HCT116 (cell line): ENCODE measurements at regions not wholly inside any gene's neighbourhood (a gene's known extent, or its start where the extent isn't known, plus 50 kb on each side); places are given as distances from the start of the nearest gene placed in this dataset.

Source experiments
- ATAC-seq: fragments of 200-7000 bp; cut with Tn5 transposase; 2 replicates; pipeline ENCODE4 v1.9.1; 2020; ENCODE audit warnings: mild to moderate bottlenecking, moderate library complexity
- BruUV-seq: library from RNA; stranded (reverse); fragments of 400-500 nt; replicated peaks from 2 replicates; lab custom pipeline; 2021; lab: Mats Ljungman, UMichigan
- CTCF ChIA-PET: fragments of 300-600 bp; sonication (Branson Sonifier 250); formaldehyde crosslinking; loops from one replicate; lab custom pipeline; 2021; ENCODE audit warnings: antibody characterized with exemption; lab: Charles Lee
- POLR2A ChIA-PET: fragments of 300-600, 350-600 bp; sonication (Branson Sonifier 250); formaldehyde crosslinking; loops from one replicate; lab custom pipeline; 2021; ENCODE audit warnings: antibody characterized with exemption; lab: Charles Lee
- RAD21 ChIA-PET, 2 experiments: fragments of 300-600 bp; sonication (Branson Sonifier 250); formaldehyde crosslinking; loops; one replicate each; lab custom pipeline; 2023; ENCODE audit warnings: low total read pairs in 2 of 2; ENCODE audit not compliant: uncharacterized antibody in 2 of 2, unreplicated experiment in 2 of 2, low non-redundant PET in 1 of 2; lab: Charles Lee
- DNase-seq: peaks from one replicate; pipeline ENCODE4 v3.0.0-alpha.2; 2010; ENCODE audit warnings: low read depth, low spot score
- H2AFZ ChIP-seq: fragments of 200-600 bp; shearing (Covaris generic), sonication (generic); 2 replicates; pipeline ENCODE4 v1.6.1; 2017; ENCODE audit warnings: low read depth, mixed run types, mixed read lengths, antibody characterized with exemption, low read length; ENCODE audit not compliant: poor library complexity, severe bottlenecking
- H3K27ac ChIP-seq: 2 replicates; pipeline ENCODE4 v1.5.1; 2012; ENCODE audit warnings: low read depth, low read length
- H3K27me3 ChIP-seq: fragments of 200-600 bp; sonication (generic); 2 replicates; pipeline ENCODE4 v1.6.1; 2016; ENCODE audit warnings: mixed run types, low read length, mixed read lengths; ENCODE audit not compliant: insufficient read depth
- H3K36me3 ChIP-seq, 2 experiments: fragments of 200-500 bp in 1 of 2; fragments of 200-600 bp in 1 of 2; sonication (Bioruptor generic) in 1 of 2; sonication (generic) in 1 of 2; 2 replicates each; pipeline versions ENCODE4 v1.5.1 to v1.6.1; 2014 to 2016; ENCODE audit warnings: low read length in 2 of 2, inconsistent platforms in 1 of 2, mixed read lengths in 1 of 2, mixed run types in 1 of 2; ENCODE audit not compliant: insufficient read depth in 2 of 2, control insufficient read depth in 1 of 2
- H3K4me1 ChIP-seq, 2 experiments: fragments of 200-600 bp in 1 of 2; sonication (generic) in 1 of 2; 2 replicates each; pipeline versions ENCODE4 v1.5.1 to v1.6.1; 2012 to 2017; ENCODE audit warnings: low read length in 2 of 2, inconsistent platforms in 1 of 2, mild to moderate bottlenecking in 1 of 2, mixed read lengths in 1 of 2, mixed run types in 1 of 2, moderate library complexity in 1 of 2; ENCODE audit not compliant: insufficient read depth in 2 of 2, control insufficient read depth in 1 of 2
- H3K4me2 ChIP-seq: fragments of 200-600 bp; sonication (generic); 2 replicates; pipeline ENCODE4 v1.6.1; 2017; ENCODE audit warnings: mixed run types, low read length, mixed read lengths
- H3K4me3 ChIP-seq, 2 experiments: fragments of 200-600 bp in 1 of 2; sonication (generic) in 1 of 2; replicated peaks in 1 of 2; 2 replicates each; pipeline ENCODE4 v1.5.1; 2011 to 2016; ENCODE audit warnings: low read length in 2 of 2, control low read depth in 1 of 2, low read depth in 1 of 2, mild to moderate bottlenecking in 1 of 2, mixed read lengths in 1 of 2, mixed run types in 1 of 2
- H3K79me2 ChIP-seq: fragments of 200-600 bp; sonication (generic); 2 replicates; pipeline ENCODE4 v1.6.1; 2017; ENCODE audit warnings: mild to moderate bottlenecking, mixed run types, low read length, moderate library complexity, mixed read lengths; ENCODE audit not compliant: insufficient read depth
- H3K9ac ChIP-seq: fragments of 200-600 bp; sonication (generic); 2 replicates; pipeline ENCODE4 v1.6.1; 2016; ENCODE audit warnings: low read length, mixed read lengths
- H3K9me2 ChIP-seq: fragments of 200-600 bp; sonication (generic), shearing (Covaris generic); 2 replicates; pipeline ENCODE4 v1.6.1; 2017; ENCODE audit warnings: mixed run types, mild to moderate bottlenecking, moderate library complexity; ENCODE audit not compliant: insufficient read depth
- H3K9me3 ChIP-seq, 2 experiments: fragments of 200-500 bp in 1 of 2; fragments of 200-600 bp in 1 of 2; sonication (Bioruptor generic) in 1 of 2; sonication (generic) in 1 of 2; 2 replicates each; pipeline ENCODE4 v1.6.1; 2014 to 2017; ENCODE audit warnings: low read length in 2 of 2, mixed read lengths in 2 of 2, inconsistent platforms in 1 of 2, low read depth in 1 of 2, mild to moderate bottlenecking in 1 of 2, mixed run types in 1 of 2, moderate library complexity in 1 of 2; ENCODE audit not compliant: control insufficient read depth in 1 of 2, insufficient read depth in 1 of 2
- H4K20me1 ChIP-seq: fragments of 200-600 bp; sonication (generic), shearing (Covaris generic); 2 replicates; pipeline ENCODE4 v1.6.1; 2017; ENCODE audit warnings: mixed run types, mild to moderate bottlenecking, moderate library complexity; ENCODE audit not compliant: insufficient read depth
- CBX3 ChIP-seq: IDR thresholded peaks from 2 replicates; pipeline ENCODE4 v1.6.1; 2012; ENCODE audit warnings: low read depth
- CEBPB ChIP-seq: IDR thresholded peaks from 2 replicates; pipeline ENCODE4 v1.6.1; 2012; ENCODE audit warnings: low read depth
- EGR1 ChIP-seq: IDR thresholded peaks from 2 replicates; pipeline ENCODE4 v1.6.1; 2012; ENCODE audit warnings: low read depth
- ELF1 ChIP-seq: IDR thresholded peaks from 2 replicates; pipeline ENCODE4 v1.6.1; 2012; ENCODE audit warnings: low read depth, borderline replicate concordance
- EZH2 ChIP-seq: fragments of 200-600 bp; sonication (generic); IDR thresholded peaks from 2 replicates; pipeline ENCODE4 v1.6.1; 2017; ENCODE audit warnings: antibody characterized with exemption, mixed run types
- EZH2phosphoT487 ChIP-seq: fragments of 200-600 bp; IDR thresholded peaks from 2 replicates; pipeline ENCODE4 v1.6.1; 2018; ENCODE audit warnings: antibody characterized with exemption, borderline replicate concordance
- FOSL1 ChIP-seq: IDR thresholded peaks from 2 replicates; pipeline ENCODE4 v1.6.1; 2012; ENCODE audit warnings: low read depth
- JUND ChIP-seq: IDR thresholded peaks from 2 replicates; pipeline ENCODE4 v1.6.1; 2012
- MAX ChIP-seq: IDR thresholded peaks from 2 replicates; pipeline ENCODE4 v1.6.1; 2012
- POLR2A ChIP-seq: IDR thresholded peaks from 2 replicates; pipeline ENCODE4 v1.7.0; 2011; ENCODE audit warnings: borderline replicate concordance; ENCODE audit not compliant: insufficient read depth, insufficient read length; ENCODE audit errors: extremely low read depth
- POLR2AphosphoS5 ChIP-seq: IDR thresholded peaks from 2 replicates; pipeline ENCODE4 v1.6.1; 2011; ENCODE audit warnings: mild to moderate bottlenecking, low read depth, low read length, moderate library complexity
- RAD21 ChIP-seq: IDR thresholded peaks from 2 replicates; pipeline ENCODE4 v1.6.1; 2012; ENCODE audit warnings: low read depth, mild to moderate bottlenecking
- REST ChIP-seq: IDR thresholded peaks from 2 replicates; pipeline ENCODE4 v1.6.1; 2012; ENCODE audit warnings: low read depth
- SIN3A ChIP-seq: IDR thresholded peaks from 2 replicates; pipeline ENCODE4 v1.6.1; 2012; ENCODE audit warnings: low read depth
- SP1 ChIP-seq: IDR thresholded peaks from 2 replicates; pipeline ENCODE4 v1.6.1; 2012; ENCODE audit warnings: low read depth
- SRF ChIP-seq: IDR thresholded peaks from 2 replicates; pipeline ENCODE4 v1.6.1; 2012; ENCODE audit warnings: low read depth
- TCF7L2 ChIP-seq: IDR thresholded peaks from 2 replicates; pipeline ENCODE4 v1.7.0; 2011; ENCODE audit warnings: borderline replicate concordance, inconsistent platforms; ENCODE audit not compliant: insufficient read depth, insufficient read length; ENCODE audit errors: extremely low read depth
- ZBTB33 ChIP-seq: IDR thresholded peaks from 2 replicates; pipeline ENCODE4 v1.6.1; 2011; ENCODE audit warnings: mild to moderate bottlenecking, low read length, moderate library complexity; ENCODE audit not compliant: insufficient replicate concordance; ENCODE audit errors: extremely low read depth
- ZFX ChIP-seq: fragments of 450-650 bp; IDR thresholded peaks from 2 replicates; pipeline ENCODE4 v1.6.1; 2017
- ZNF274 ChIP-seq: fragments of 200-500 bp; sonication (Bioruptor generic); IDR thresholded peaks from 2 replicates; pipeline ENCODE4 v1.6.1; 2014; ENCODE audit warnings: mild to moderate bottlenecking, low read depth, low read length, inconsistent platforms
- intact Hi-C: fragments of 100-400 bp; cut with micrococcal nuclease; formaldehyde crosslinking; loops from 2 replicates; pipeline ENCODE4 v1.10.0; 2022
- TF ChIP-seq, protein P1 (sequence below): IDR thresholded peaks from 2 replicates; pipeline ENCODE4 v1.6.1; 2012
- TF ChIP-seq, protein P2 (sequence below), 3 experiments: fragments of 200-600 bp in 1 of 3; sonication (generic) in 1 of 3; IDR thresholded peaks in 2 of 3; conservative IDR thresholded peaks in 1 of 3; 2 replicates each; pipeline ENCODE4 v1.5.1; 2012 to 2017; ENCODE audit warnings: low read depth in 2 of 3, low read length in 2 of 3, antibody characterized with exemption in 1 of 3, borderline replicate concordance in 1 of 3, control low read depth in 1 of 3, mild to moderate bottlenecking in 1 of 3, mixed read lengths in 1 of 3, mixed run types in 1 of 3, moderate library complexity in 1 of 3; ENCODE audit not compliant: insufficient read depth in 1 of 3

GRCh38 chr5:167699432-167699831 is 592.0 kb upstream of the WWC1 start:
- H4K20me1 ChIP-seq, result no peaks in the 10 kb centered on the region
- H3K79me2 ChIP-seq, result no peaks in the 10 kb centered on the region
- no peaks in the 10 kb centered on the region for H3K9me2 ChIP-seq
- no TSS peak for BruUV-seq
- POLR2A ChIA-PET, result no interaction called here
- DNase-seq (peak; percentile 97), ATAC-seq (peak; percentile 96)
- CTCF ChIA-PET, result interaction anchor here (2.2 kb wide), 1 partner anchor 23 kb away, joined by 10 read pairs; no protein-coding TSS in a partner anchor
- peak overlapping the region; percentile 15 to 22; a peak in 3 of 4 replicates for H3K4me3 ChIP-seq
- no peaks in the 10 kb centered on the region for H3K36me3 ChIP-seq
- no peaks in the 10 kb centered on the region for H3K27me3 ChIP-seq
- no peaks in the 10 kb centered on the region for H3K9me3 ChIP-seq
- H3K9ac ChIP-seq, result peak overlapping the region; percentile 66
- H3K27ac ChIP-seq, result peak overlapping the region; percentile 85; the same call in 1 of the 2 replicates
- peak overlapping the region; percentile 82 for H3K4me2 ChIP-seq
- RAD21 ChIA-PET, result no interaction called here
- peaks cover 29 to 47% of the 10 kb centered on the region in 2 experiments for H3K4me1 ChIP-seq
- no peak overlapping the region for H2AFZ ChIP-seq
- intact Hi-C loops, result no loop called here
- no peak for TF ChIP-seq POLR2A
- TF ChIP-seq POLR2AphosphoS5, result peak; percentile 31; the same call in 1 of the 2 replicates
- peak; percentile 93 for TF ChIP-seq SP1
- no peak for TF ChIP-seq ZFX
- no peak for TF ChIP-seq ZBTB33
- TF ChIP-seq EZH2phosphoT487, result no peak
- TF ChIP-seq, protein P1, sequence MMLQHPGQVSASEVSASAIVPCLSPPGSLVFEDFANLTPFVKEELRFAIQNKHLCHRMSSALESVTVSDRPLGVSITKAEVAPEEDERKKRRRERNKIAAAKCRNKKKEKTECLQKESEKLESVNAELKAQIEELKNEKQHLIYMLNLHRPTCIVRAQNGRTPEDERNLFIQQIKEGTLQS, result no peak
- no peak for TF ChIP-seq ZNF274
- peak; percentile 36; the same call in 1 of the 2 replicates for TF ChIP-seq MAX
- 0 out of 2 replicates have a peak, but pooled peaks have one; percentile 14 for TF ChIP-seq EGR1
- TF ChIP-seq, protein P2, sequence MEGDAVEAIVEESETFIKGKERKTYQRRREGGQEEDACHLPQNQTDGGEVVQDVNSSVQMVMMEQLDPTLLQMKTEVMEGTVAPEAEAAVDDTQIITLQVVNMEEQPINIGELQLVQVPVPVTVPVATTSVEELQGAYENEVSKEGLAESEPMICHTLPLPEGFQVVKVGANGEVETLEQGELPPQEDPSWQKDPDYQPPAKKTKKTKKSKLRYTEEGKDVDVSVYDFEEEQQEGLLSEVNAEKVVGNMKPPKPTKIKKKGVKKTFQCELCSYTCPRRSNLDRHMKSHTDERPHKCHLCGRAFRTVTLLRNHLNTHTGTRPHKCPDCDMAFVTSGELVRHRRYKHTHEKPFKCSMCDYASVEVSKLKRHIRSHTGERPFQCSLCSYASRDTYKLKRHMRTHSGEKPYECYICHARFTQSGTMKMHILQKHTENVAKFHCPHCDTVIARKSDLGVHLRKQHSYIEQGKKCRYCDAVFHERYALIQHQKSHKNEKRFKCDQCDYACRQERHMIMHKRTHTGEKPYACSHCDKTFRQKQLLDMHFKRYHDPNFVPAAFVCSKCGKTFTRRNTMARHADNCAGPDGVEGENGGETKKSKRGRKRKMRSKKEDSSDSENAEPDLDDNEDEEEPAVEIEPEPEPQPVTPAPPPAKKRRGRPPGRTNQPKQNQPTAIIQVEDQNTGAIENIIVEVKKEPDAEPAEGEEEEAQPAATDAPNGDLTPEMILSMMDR (IDR thresholded peaks at IDR 0.05 in 2 of 3, conservative IDR thresholded peaks at IDR 0.05 in 1 of 3; ENCODE audit: borderline replicate concordance in 1 of 3, insufficient read depth in 1 of 3, low read depth in 2 of 3, low read length in 2 of 3), result no peak
- TF ChIP-seq ELF1, result no peak
- no peak for TF ChIP-seq REST
- peak; percentile 81; the same call in 1 of the 2 replicates for TF ChIP-seq SIN3A
- TF ChIP-seq FOSL1, result peak; percentile 95
- peak; percentile 89 for TF ChIP-seq CBX3
- no peak for TF ChIP-seq TCF7L2
- peak; percentile 84 for TF ChIP-seq CEBPB
- no peak for TF ChIP-seq EZH2
- peak; percentile 95 for TF ChIP-seq JUND
- no peak for TF ChIP-seq SRF
- TF ChIP-seq RAD21, result peak; percentile 32; the same call in 1 of the 2 replicates
